ENCODE measurements at regions not wholly inside any gene's neighbourhood (a gene's known extent, or its start where the extent isn't known, plus 50 kb on each side); places are given as distances from the start of the nearest gene placed in this dataset.

- TF ChIP-seq CTCF (IDR thresholded peaks at IDR 0.05) (peak in 6 of 7 experiments; percentile 17 to 55 (median 33)), POLR2A (IDR thresholded peaks at IDR 0.05) (no peak)
Observed at GRCh38 chr16:77599793-77600415, 122.4 kb upstream of the NUDT7 start.
